ENCODE measurements at regions not wholly inside any gene's neighbourhood (a gene's known extent, or its start where the extent isn't known, plus 50 kb on each side); places are given as distances from the start of the nearest gene placed in this dataset.
"Not testable (repeated sequence)": the region's sequence is repeated elsewhere in the genome, so short reads cannot be mapped to it uniquely, and the experiment has no call there.

DNA sequence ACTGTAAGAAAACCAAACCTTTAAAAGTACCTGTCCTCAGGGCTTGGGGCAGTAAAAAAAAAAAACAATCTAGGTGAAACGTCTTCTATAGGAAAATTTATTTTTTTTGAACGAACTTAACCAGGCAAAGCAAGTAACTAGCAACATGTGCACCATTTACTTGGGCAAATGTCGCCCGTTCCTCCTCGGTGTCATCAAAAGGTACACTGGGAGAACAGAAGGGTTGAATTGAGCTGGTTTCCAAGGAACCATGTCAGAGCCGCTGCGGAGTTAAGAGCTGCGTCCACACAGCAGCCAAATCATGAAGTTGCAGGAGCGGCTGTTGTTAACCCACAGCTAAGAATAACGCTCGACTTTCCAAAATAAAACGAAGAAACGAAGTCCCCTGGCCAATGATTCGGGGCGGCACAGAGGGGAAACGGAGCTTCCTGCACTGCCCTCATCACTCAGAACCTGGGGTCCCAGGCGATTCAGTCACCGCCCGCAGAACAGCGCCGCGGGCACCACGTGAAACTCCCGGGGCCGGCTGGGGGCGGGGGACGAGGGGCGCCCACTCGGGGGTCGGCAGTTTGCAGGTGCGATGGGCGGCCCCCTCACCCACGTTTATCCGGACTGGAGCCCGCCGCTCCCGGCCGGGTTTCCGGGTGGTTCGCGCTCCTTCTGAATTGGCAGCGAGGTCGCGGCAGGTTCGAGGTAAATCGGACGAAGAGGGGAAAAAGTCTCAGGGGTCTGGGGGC, 53.6 kb upstream of the PLGLB1 start:
- H3K27me3 ChIP-seq (ENCODE audit: control insufficient read depth in 1 of 2, insufficient read depth in 2 of 2, low read length in 2 of 2); H3K36me3 ChIP-seq (replicated peaks in 1 of 2; ENCODE audit: control insufficient read depth in 1 of 2, insufficient read depth in 2 of 2, low read length in 2 of 2); intact Hi-C loops (cut with micrococcal nuclease; ENCODE audit: unreplicated experiment); FAIRE-seq; DNase-seq (ENCODE audit: low spot score); BruUV-seq (replicated peaks); CTCF ChIA-PET (ENCODE audit: low intra/inter-chr PET ratio, low total read pairs); ATAC-seq; POLR2A ChIA-PET; H3K9me3 ChIP-seq (ENCODE audit: low read length); in situ Hi-C loops (cut with HindIII; ENCODE audit: extremely low pct_ligation_motif_present, low pct_unique_long_range_greater_than_20kb); H3K4me1 ChIP-seq (ENCODE audit: insufficient read depth, low read length); H2AFZ ChIP-seq (ENCODE audit: low read length); H4K20me1 ChIP-seq (ENCODE audit: insufficient read depth, low read length): not testable (repeated sequence)
- H3K27ac ChIP-seq (ENCODE audit: extremely low read length, insufficient read depth, low read length), result peak overlapping the region; percentile 85
- peak overlapping the region; percentile 67 to 88 (median 77) for H3K4me3 ChIP-seq (replicated peaks in 1 of 3; ENCODE audit: insufficient read depth in 1 of 3, low read depth in 2 of 3, low read length in 3 of 3)
- H3K79me2 ChIP-seq (ENCODE audit: insufficient read depth, low read length), result peaks cover 13% of the 10 kb centered on the region
- WGBS (ENCODE audit: low lambda C conversion rate), result 1% methylated on average over 19 of the region's 47 CpGs
- H3K4me2 ChIP-seq (ENCODE audit: low read depth, low read length), result peak overlapping the region; percentile 73
- TF ChIP-seq ZNF317 (CRISPR knock-in tag; IDR thresholded peaks at IDR 0.05) (peak; percentile 68; the same call in 1 of the 2 replicates), SAP130 (CRISPR knock-in tag; IDR thresholded peaks at IDR 0.05; ENCODE audit: low read depth) (peak; percentile 66), MYC (CRISPR knock-in tag; IDR thresholded peaks at IDR 0.05; ENCODE audit: borderline replicate concordance) (peak; percentile 23; the same call in 1 of the 2 replicates)
- TF ChIP-seq, protein P1, sequence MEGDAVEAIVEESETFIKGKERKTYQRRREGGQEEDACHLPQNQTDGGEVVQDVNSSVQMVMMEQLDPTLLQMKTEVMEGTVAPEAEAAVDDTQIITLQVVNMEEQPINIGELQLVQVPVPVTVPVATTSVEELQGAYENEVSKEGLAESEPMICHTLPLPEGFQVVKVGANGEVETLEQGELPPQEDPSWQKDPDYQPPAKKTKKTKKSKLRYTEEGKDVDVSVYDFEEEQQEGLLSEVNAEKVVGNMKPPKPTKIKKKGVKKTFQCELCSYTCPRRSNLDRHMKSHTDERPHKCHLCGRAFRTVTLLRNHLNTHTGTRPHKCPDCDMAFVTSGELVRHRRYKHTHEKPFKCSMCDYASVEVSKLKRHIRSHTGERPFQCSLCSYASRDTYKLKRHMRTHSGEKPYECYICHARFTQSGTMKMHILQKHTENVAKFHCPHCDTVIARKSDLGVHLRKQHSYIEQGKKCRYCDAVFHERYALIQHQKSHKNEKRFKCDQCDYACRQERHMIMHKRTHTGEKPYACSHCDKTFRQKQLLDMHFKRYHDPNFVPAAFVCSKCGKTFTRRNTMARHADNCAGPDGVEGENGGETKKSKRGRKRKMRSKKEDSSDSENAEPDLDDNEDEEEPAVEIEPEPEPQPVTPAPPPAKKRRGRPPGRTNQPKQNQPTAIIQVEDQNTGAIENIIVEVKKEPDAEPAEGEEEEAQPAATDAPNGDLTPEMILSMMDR (CRISPR knock-in tag; IDR thresholded peaks at IDR 0.05), result 0 out of 2 replicates have a peak, but pooled peaks have one; percentile 3
- TF ChIP-seq, protein P2, sequence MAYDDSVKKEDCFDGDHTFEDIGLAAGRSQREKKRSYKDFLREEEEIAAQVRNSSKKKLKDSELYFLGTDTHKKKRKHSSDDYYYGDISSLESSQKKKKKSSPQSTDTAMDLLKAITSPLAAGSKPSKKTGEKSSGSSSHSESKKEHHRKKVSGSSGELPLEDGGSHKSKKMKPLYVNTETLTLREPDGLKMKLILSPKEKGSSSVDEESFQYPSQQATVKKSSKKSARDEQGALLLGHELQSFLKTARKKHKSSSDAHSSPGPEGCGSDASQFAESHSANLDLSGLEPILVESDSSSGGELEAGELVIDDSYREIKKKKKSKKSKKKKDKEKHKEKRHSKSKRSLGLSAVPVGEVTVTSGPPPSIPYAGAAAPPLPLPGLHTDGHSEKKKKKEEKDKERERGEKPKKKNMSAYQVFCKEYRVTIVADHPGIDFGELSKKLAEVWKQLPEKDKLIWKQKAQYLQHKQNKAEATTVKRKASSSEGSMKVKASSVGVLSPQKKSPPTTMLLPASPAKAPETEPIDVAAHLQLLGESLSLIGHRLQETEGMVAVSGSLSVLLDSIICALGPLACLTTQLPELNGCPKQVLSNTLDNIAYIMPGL (CRISPR knock-in tag; IDR thresholded peaks at IDR 0.05; ENCODE audit: borderline replicate concordance in 1 of 2, low read depth in 1 of 2), result 0 out of 4 replicates have a peak, but pooled peaks of 1 of the 2 experiments have one; percentile 20
- H3K9ac ChIP-seq (ENCODE audit: insufficient read depth, low read depth, low read length), result peak overlapping the region; percentile 82
